IMR-90 (cell line): ENCODE measurements at regions not wholly inside any gene's neighbourhood (a gene's known extent, or its start where the extent isn't known, plus 50 kb on each side); places are given as distances from the start of the nearest gene placed in this dataset.

Source experiments
- CTCF ChIP-seq: conservative IDR thresholded peaks from 2 replicates; pipeline ENCODE4 v1.5.1; 2012; ENCODE audit warnings: mild to moderate bottlenecking, low read depth, low read length, improper control_type of control experiment
- USF2 ChIP-seq: fragments of 150-350 bp; IDR thresholded peaks from 2 replicates; pipeline ENCODE4 v1.6.1; 2017; ENCODE audit warnings: mild to moderate bottlenecking, antibody characterized with exemption, low read length, low read depth

GRCh38 chr6:121912905-121913304 lies 477.5 kb downstream of the GJA1 start:
- TF ChIP-seq USF2 = no peak
- no peak for TF ChIP-seq CTCF
